C4-2B (cell line): ENCODE measurements at regions not wholly inside any gene's neighbourhood (a gene's known extent, or its start where the extent isn't known, plus 50 kb on each side); places are given as distances from the start of the nearest gene placed in this dataset.

ENCODE experiments used
- ZFX ChIP-seq: fragments of 450-650 bp; IDR thresholded peaks from 2 replicates; pipeline ENCODE4 v1.6.1; 2017
- TF ChIP-seq, protein P1 (sequence below): fragments of 450-650 bp; conservative IDR thresholded peaks from 2 replicates; pipeline ENCODE4 v1.5.1; 2017; ENCODE audit warnings: mild to moderate bottlenecking

DNA sequence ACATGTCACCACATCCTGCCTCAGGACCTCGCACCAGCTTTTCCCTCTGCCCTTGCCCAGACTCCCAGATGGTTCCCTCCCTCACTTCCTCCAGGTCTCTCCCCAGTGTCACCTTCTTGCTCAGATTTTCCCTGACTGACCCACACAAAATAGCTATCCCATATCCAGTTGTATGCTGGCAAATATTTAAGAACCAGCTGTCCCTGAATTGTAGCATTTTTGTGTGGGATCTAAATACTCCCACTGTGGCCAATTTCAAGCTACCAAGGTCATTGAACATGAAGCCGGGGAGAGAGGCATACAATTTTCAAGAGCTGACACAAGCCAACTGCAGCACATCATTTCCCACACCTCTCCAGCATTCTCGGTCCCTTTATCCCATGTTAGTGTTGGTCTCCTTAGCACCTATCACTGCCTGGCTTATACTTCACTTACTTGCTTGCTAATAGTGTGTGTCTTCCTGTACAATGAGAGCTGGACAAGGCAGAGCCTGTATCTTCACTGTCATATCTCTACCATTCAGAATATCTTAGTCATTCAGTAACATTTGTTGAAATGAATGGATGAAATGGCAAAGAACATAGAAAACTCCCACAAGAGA lies 101.3 kb upstream of the CTNNB1 start:
- TF ChIP-seq, protein P1, sequence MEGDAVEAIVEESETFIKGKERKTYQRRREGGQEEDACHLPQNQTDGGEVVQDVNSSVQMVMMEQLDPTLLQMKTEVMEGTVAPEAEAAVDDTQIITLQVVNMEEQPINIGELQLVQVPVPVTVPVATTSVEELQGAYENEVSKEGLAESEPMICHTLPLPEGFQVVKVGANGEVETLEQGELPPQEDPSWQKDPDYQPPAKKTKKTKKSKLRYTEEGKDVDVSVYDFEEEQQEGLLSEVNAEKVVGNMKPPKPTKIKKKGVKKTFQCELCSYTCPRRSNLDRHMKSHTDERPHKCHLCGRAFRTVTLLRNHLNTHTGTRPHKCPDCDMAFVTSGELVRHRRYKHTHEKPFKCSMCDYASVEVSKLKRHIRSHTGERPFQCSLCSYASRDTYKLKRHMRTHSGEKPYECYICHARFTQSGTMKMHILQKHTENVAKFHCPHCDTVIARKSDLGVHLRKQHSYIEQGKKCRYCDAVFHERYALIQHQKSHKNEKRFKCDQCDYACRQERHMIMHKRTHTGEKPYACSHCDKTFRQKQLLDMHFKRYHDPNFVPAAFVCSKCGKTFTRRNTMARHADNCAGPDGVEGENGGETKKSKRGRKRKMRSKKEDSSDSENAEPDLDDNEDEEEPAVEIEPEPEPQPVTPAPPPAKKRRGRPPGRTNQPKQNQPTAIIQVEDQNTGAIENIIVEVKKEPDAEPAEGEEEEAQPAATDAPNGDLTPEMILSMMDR: no peak
- TF ChIP-seq ZFX: no peak
